GM23338 (cell line): ENCODE measurements at regions not wholly inside any gene's neighbourhood (a gene's known extent, or its start where the extent isn't known, plus 50 kb on each side); places are given as distances from the start of the nearest gene placed in this dataset.

Experiments
- CTCF ChIP-seq, 2 experiments: fragments of 200-600 bp in 1 of 2; sonication (generic) in 1 of 2; conservative IDR thresholded peaks; 2 replicates each; pipeline versions ENCODE4 v1.5.1 to v1.6.1; 2016 to 2017; ENCODE audit warnings: antibody characterized with exemption in 2 of 2, low read depth in 2 of 2, mild to moderate bottlenecking in 2 of 2, moderate library complexity in 1 of 2
- REST ChIP-seq: IDR thresholded peaks from one replicate; pipeline ENCODE4 v1.6.1; 2018; ENCODE audit warnings: antibody characterized with exemption; ENCODE audit not compliant: unreplicated experiment

GRCh38 chr2:45256867-45257641, 247.8 kb upstream of the SIX2 start:
- no peak for TF ChIP-seq CTCF (conservative IDR thresholded peaks at IDR 0.05; ENCODE audit: low read depth in 2 of 2)
- TF ChIP-seq REST: no peak
